ENCODE measurements at regions not wholly inside any gene's neighbourhood (a gene's known extent, or its start where the extent isn't known, plus 50 kb on each side); places are given as distances from the start of the nearest gene placed in this dataset.

- TF ChIP-seq RNF2 (IDR thresholded peaks at IDR 0.05; ENCODE audit: borderline replicate concordance, low read depth, low read length, missing control alignments, poor library complexity, severe bottlenecking) (no peak), EZH2 (IDR thresholded peaks at IDR 0.05; ENCODE audit: low read depth, low read length, severe bottlenecking) (no peak), CREB1 (IDR thresholded peaks at IDR 0.05) (no peak), NRF1 (IDR thresholded peaks at IDR 0.05; ENCODE audit: low read depth, low read length) (no peak), POU5F1 (IDR thresholded peaks at IDR 0.05; ENCODE audit: low read depth, low read length) (no peak), RXRA (IDR thresholded peaks at IDR 0.05; ENCODE audit: insufficient read depth, low read depth, low read length) (no peak), CBX5 (IDR thresholded peaks at IDR 0.05; ENCODE audit: low read depth, low read length) (no peak), CHD2 (IDR thresholded peaks at IDR 0.05; ENCODE audit: low read length) (no peak), MAX (IDR thresholded peaks at IDR 0.05) (no peak)
Measured at GRCh38 chr14:38824706-38825105, 278.3 kb downstream of the SEC23A start (continued).

Data from H1 (cell line).